Progenitor cell of endocrine pancreas (in vitro differentiated cells): ENCODE measurements at regions not wholly inside any gene's neighbourhood (a gene's known extent, or its start where the extent isn't known, plus 50 kb on each side); places are given as distances from the start of the nearest gene placed in this dataset.

Experiments used
- DNase-seq: peaks from one replicate; pipeline ENCODE4 v3.0.0; 2021; ENCODE audit warnings: low spot score; ENCODE audit not compliant: unreplicated experiment
- H3K27ac Mint-ChIP-seq: 2 replicates; pipeline ENCODE4 v1.8.0; 2021; ENCODE audit warnings: mild to moderate bottlenecking, moderate library complexity, mixed read lengths
- H3K27me3 Mint-ChIP-seq: 2 replicates; pipeline ENCODE4 v1.8.0; 2021; ENCODE audit warnings: mixed read lengths
- H3K36me3 Mint-ChIP-seq: 2 replicates; pipeline ENCODE4 v1.8.0; 2022; ENCODE audit warnings: mixed read lengths; ENCODE audit not compliant: insufficient read depth
- H3K4me1 Mint-ChIP-seq: 2 replicates; pipeline ENCODE4 v1.8.0; 2021; ENCODE audit warnings: low read depth, mixed read lengths
- H3K4me3 Mint-ChIP-seq: 2 replicates; pipeline ENCODE4 v1.8.0; 2021; ENCODE audit warnings: low read depth, mild to moderate bottlenecking, moderate library complexity, mixed read lengths
- H3K9me3 Mint-ChIP-seq: 2 replicates; pipeline ENCODE4 v1.8.0; 2021; ENCODE audit warnings: low read depth, mixed read lengths
- CTCF ChIP-seq: fragments of 200-600 bp; sonication (generic); IDR thresholded peaks from one replicate; pipeline ENCODE4 v1.5.0; 2021; ENCODE audit warnings: antibody characterized with exemption, mild to moderate bottlenecking; ENCODE audit not compliant: unreplicated experiment

GRCh38 chr4:157984285-157984911, 188.4 kb downstream of the GASK1B start:
- Mint-ChIP-seq H3K4me3 (no peak overlapping the region), H3K36me3 (no peaks in the 10 kb centered on the region), H3K27ac (no peak overlapping the region), H3K4me1 (peaks cover 6% of the 10 kb centered on the region), H3K9me3 (no peaks in the 10 kb centered on the region), H3K27me3 (peaks cover 3% of the 10 kb centered on the region)
- TF ChIP-seq CTCF, result no peak
- no peak for DNase-seq

DNA sequence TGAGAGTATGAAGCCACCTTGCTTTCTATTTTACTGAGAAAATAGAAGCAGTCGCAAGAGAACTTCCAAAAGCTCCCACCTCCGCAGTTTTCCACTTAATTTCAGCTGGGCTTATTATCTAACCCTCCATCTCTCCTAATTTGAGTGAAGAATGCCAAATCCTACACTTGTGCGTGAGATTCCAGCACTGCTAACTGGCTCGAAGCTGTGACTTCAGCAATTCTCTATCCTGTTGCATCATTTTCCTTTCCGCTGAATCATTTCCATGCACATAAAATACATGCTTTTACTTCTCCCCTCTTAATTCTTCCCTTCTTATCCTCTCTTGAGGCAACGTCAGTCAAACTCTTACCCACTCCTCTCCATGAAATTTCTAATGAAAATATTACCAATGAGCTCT, 189.5 kb downstream of the GASK1B start:
- no peak overlapping the region for H3K27ac Mint-ChIP-seq
- no peaks in the 10 kb centered on the region for H3K9me3 Mint-ChIP-seq

GRCh38 chr4:157980158-157980557, 192.7 kb downstream of the GASK1B start:
- Mint-ChIP-seq H3K9me3 (no peaks in the 10 kb centered on the region), H3K4me1 (peaks cover 7% of the 10 kb centered on the region), H3K27me3 (peaks cover 3% of the 10 kb centered on the region), H3K27ac (no peak overlapping the region), H3K36me3 (no peaks in the 10 kb centered on the region), H3K4me3 (no peak overlapping the region)
- DNase-seq, result no peak
- no peak for TF ChIP-seq CTCF

More for the DNA sequence above, 189.5 kb downstream of the GASK1B start:
- no peak for TF ChIP-seq CTCF
- no peak overlapping the region for H3K4me3 Mint-ChIP-seq
- no peaks in the 10 kb centered on the region for H3K36me3 Mint-ChIP-seq
- H3K4me1 Mint-ChIP-seq, result peaks cover 8% of the 10 kb centered on the region
- peaks cover 3% of the 10 kb centered on the region for H3K27me3 Mint-ChIP-seq
- no peak for DNase-seq

GRCh38 chr4:157978680-157979361, 194.0 kb downstream of the GASK1B start:
- DNase-seq, result peak; percentile 24
- Mint-ChIP-seq H3K36me3 (no peaks in the 10 kb centered on the region), H3K4me3 (peak overlapping the region; percentile 22), H3K27ac (peak overlapping the region; percentile 54), H3K4me1 (peaks cover 10% of the 10 kb centered on the region), H3K9me3 (no peaks in the 10 kb centered on the region), H3K27me3 (peaks cover 3% of the 10 kb centered on the region)
- TF ChIP-seq CTCF, result peak; percentile 89

GRCh38 chr4:157977086-157977485, 195.7 kb downstream of the GASK1B start:
- no peak overlapping the region for H3K27ac Mint-ChIP-seq
- peaks cover 3% of the 10 kb centered on the region for H3K9me3 Mint-ChIP-seq
- no peak for DNase-seq
- H3K4me3 Mint-ChIP-seq, result no peak overlapping the region
- no peak for TF ChIP-seq CTCF
- H3K36me3 Mint-ChIP-seq, result no peaks in the 10 kb centered on the region
- H3K27me3 Mint-ChIP-seq, result no peaks in the 10 kb centered on the region
- H3K4me1 Mint-ChIP-seq, result peaks cover 16% of the 10 kb centered on the region
